NOMO-1 (cell line): ENCODE measurements at regions not wholly inside any gene's neighbourhood (a gene's known extent, or its start where the extent isn't known, plus 50 kb on each side); places are given as distances from the start of the nearest gene placed in this dataset.
A peak's percentile ranks its signal among the peaks of the same experiment; 100 is the strongest.
"Not testable (repeated sequence)": the region's sequence is repeated elsewhere in the genome, so short reads cannot be mapped to it uniquely, and the experiment has no call there.

Experiments used
- DNase-seq, 2 experiments: peaks; one replicate each; lab custom pipeline; 2025; ENCODE audit not compliant: unreplicated experiment in 2 of 2; lab: John Stamatoyannopoulos, UW

DNA sequence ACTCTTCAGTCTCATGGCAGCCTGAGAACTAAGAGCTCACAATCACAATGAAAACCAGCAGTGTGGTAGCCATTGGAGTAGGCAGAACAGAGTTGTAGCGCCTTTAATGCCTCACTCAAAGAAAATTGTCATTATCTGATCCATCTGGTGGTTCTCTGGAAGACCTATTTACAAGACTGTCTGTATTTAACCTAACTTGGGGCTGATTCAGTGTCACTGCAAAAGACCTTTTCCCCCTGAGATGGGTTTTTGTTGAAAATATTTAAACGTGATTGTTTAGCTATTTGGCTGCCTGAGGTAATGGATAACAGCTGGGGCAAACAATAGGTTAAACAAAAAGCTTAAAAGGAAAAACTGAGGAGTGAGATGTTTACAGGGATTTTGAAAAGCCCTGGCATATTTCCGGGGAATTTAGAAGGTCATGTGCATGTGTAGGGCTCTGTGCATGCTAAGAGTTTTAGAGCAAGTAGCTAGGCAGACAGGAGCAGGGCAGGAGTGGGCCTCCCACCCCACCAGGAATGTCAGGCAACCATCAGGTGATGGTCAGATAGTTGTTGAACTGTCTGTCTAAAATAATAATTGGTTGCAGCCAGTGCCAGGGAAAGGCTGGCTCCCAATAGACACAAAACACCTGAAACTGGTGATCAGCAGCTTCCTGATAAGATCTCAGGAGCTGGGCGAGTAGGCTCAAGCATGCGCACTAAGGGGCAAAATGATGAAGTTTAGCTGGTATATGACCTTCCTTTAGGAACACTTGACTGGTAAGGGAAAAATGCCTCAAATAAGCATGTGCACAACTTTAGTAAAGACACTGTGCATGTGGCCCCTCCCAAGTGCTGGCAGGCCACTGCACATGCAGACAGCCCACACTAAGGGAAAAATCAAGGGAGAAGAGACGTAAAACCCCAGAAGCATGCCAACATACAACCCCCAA is 70.8 kb upstream of the AKIRIN2 start:
- no peak for DNase-seq

DNA sequence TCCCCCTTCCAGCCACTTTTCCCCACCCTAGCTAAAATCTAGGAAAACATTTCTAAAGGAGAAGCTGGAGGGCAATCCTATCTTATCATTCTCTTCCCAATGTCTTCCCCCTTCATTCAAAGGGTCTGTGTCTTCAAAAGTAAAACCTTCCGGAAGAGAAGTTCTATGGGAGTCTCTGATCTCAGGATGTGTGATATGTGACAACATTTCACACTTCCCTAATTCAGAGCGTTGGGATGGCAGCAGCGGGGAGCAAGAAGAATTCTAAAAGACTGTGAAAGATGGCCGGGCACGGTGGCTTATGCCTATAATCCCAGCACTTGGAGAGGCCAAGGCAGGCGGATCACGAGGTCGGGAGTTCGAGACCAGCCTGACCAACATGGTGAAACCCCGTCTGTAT is 65.4 kb upstream of the AKIRIN2 start:
- DNase-seq, result peak in 1 of 2 experiments; percentile 6

- no peak for DNase-seq
Observed at GRCh38 chr6:87766211-87766610, 64.2 kb upstream of the AKIRIN2 start.

- no peak for DNase-seq
Observed at GRCh38 chr6:87763901-87764300, 61.9 kb upstream of the AKIRIN2 start.

DNA sequence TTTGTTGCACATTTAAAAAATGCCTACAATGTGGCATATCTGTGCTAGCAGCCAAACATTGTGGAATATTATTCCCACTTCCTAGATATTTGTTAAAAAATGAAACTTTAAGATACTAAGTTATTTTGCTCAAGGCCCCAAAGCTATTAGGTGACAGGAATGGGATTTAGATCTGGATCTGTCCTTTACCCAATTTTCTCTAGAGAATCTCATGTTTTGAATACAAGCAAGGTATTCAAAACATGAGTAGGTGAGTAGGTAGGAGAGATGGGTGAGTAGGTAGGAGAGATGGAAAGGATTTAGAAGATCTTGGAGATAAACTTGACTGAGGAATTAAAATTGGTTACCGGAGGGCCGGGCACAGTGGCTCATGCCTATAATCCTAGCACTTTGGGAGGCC is 61.2 kb upstream of the AKIRIN2 start:
- DNase-seq, result no peak

DNA sequence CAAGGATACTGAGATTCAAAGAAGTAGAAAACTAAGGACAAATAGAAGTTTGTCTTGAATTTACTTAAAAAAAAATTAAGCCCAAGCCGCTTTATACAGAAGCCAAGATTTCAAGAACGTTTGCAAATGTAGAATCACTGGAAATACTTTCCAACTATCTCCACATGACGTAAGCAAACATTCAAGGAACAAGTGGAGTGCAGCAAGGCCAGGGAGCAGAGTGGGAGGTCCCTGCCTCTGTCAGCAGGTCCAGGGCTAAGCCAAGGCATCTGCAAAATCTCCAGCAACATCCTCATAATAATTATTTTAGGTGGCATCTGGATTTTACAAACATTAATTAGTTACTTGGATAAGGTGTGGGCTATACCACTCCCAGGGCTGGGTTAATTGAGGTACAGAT is 60.1 kb upstream of the AKIRIN2 start:
- DNase-seq, result no peak

- no peak for DNase-seq
Observed at GRCh38 chr6:87757792-87758191, 55.8 kb upstream of the AKIRIN2 start.

GRCh38 chr6:87756858-87757257 is 54.8 kb upstream of the AKIRIN2 start:
- peak; percentile 94 to 99 for DNase-seq

DNA sequence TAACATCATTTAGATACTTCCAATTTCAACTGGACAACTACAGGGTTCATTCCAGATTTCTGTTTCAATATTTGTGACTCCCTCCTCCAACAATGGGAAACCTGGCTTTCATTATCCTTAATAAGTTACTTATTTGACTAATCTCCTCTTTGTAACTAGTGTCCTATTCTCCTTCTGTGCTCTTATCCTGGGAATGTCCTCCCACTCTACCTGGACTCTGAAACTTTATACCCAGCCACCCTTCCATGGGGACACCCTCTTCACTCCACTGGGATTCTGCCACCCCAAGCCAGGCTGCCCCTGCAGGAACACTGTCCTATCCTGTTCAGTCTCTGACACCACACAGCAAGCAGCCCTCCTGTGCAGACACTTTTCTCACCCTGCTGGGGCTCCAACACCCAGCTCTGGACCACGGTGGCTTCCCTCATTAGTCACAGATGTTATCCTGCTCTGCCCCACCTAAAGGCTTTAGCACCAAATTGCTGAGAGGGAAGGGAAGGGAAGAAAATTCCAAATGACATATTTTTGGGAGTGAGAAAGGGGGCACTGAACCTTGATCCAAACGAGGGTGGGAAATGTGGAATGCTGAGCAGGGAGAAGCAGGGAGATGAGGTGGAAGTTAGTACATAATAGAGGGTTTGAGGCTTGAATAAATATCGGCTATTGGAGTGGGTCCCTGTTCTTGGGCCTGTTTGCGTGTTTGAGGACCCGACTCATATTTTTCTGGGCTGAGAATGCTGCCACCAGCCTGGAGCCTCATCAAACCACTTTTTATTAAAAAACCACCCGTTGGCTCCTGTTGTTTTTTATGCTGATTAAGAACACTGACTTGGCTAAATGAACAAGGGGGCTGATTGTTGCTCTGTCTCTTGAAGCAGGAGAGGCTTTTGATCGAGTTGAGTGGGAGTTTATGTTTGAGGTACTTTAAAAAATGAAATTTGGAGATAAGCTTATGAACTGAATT is 54.0 kb upstream of the AKIRIN2 start:
- DNase-seq, result no peak

DNA sequence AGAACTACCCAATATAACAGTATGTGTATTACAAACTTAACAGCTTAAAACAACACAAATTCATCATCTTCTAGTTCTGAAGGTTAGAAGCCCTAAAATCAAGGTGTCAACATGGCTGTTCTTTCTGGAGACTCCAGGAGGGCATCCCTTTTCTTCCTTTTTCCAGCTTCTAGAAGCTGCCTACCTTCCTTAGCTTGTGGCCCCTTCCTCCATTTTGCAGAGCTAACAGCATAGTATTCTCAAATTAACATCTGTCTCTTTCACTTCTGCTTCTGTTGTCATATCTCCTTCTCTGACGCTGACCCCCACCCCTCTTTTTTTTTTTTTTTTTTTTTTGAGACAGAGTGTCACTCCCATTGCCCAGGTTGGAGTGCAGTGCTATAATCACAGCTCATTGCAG is 52.8 kb upstream of the AKIRIN2 start:
- DNase-seq, result peak; percentile 57 to 84

GRCh38 chr6:87753131-87753685 is 51.2 kb upstream of the AKIRIN2 start:
- DNase-seq, result no peak

GRCh38 chr6:87752503-87752902 is 50.5 kb upstream of the AKIRIN2 start:
- not testable (repeated sequence) for DNase-seq
